Bronchial epithelial cell (primary cell): ENCODE measurements at regions not wholly inside any gene's neighbourhood (a gene's known extent, or its start where the extent isn't known, plus 50 kb on each side); places are given as distances from the start of the nearest gene placed in this dataset.

Experiments used
- DNase-seq: peaks from one replicate; pipeline ENCODE4 v3.0.0-alpha.2; 2010; ENCODE audit warnings: low read depth
- FAIRE-seq: peaks from 2 replicates; lab custom pipeline; 2011; peaks lifted over from hg19 to GRCh38; lab: Jason Lieb, UNC
- H3K27me3 ChIP-seq: 2 replicates; pipeline ENCODE4 v1.5.1; 2011; ENCODE audit warnings: low read length; ENCODE audit not compliant: control insufficient read depth, insufficient read depth
- H3K36me3 ChIP-seq: 2 replicates; pipeline ENCODE4 v1.5.1; 2011; ENCODE audit warnings: low read length; ENCODE audit not compliant: control insufficient read depth, insufficient read depth
- H3K4me3 ChIP-seq: 2 replicates; pipeline ENCODE4 v1.5.1; 2011; ENCODE audit warnings: mild to moderate bottlenecking, low read depth, low read length, control low read depth
- CTCF ChIP-seq: IDR thresholded peaks from 2 replicates; pipeline ENCODE4 v1.5.1; 2011; ENCODE audit warnings: mild to moderate bottlenecking, moderate library complexity, low read length, control low read depth, inconsistent platforms; ENCODE audit not compliant: insufficient read depth, severe bottlenecking

GRCh38 chr14:34021096-34021495 lies 70.2 kb upstream of the EGLN3 start:
- Histone ChIP-seq H3K4me3 (no peak overlapping the region), H3K27me3 (peaks cover 3% of the 10 kb centered on the region), H3K36me3 (no peaks in the 10 kb centered on the region)
- DNase-seq (no peak), FAIRE-seq (no peak)
- TF ChIP-seq CTCF: no peak

DNA sequence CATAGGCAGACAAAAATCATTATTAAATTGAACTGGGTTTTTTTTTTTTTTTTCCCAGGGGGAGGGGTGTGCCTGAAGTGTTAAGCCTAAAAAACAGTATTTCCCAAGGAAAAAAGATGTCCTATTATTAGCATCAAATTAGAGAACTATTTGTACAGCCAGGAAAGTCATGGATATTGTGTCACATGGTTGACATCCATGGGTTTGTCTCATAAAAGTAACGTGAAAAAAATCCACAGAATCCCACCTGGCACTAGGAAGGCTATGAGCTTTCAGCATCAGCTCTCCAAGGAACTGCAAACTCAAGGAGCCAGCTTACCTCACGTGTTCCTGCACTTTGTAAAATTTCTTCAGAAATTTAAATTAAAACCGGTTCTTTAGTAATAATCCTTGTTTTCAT lies 69.1 kb upstream of the EGLN3 start:
- H3K27me3 ChIP-seq: peaks cover 3% of the 10 kb centered on the region
- no peak for TF ChIP-seq CTCF
- DNase-seq (no peak), FAIRE-seq (no peak)
- H3K4me3 ChIP-seq: no peak overlapping the region
- no peaks in the 10 kb centered on the region for H3K36me3 ChIP-seq

- Histone ChIP-seq H3K36me3 (no peaks in the 10 kb centered on the region), H3K4me3 (no peak overlapping the region), H3K27me3 (peaks cover 3% of the 10 kb centered on the region)
- DNase-seq (no peak), FAIRE-seq (no peak)
- no peak for TF ChIP-seq CTCF
These were observed 67.8 kb upstream of the EGLN3 start for GRCh38 chr14:34018564-34019244.

DNA sequence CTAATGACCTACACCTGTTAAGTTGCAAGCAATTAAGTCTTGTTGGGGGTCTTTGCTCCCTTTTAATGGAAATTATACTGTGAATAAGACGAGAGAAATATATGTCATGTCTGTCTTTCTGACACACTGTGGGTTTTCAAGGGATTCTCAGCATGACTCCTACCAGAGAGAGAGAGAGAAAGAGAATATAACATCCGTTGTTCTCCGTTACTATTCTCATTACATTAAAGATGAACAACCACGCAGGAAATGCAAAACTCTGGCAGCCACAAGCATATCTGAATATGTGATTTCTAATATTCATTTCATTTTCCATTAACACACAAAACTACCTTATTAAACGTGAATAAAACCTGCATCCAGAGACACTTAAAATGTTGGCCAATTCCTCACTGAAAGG lies 67.3 kb upstream of the EGLN3 start:
- no peak for TF ChIP-seq CTCF
- FAIRE-seq: no peak
- peaks cover 3% of the 10 kb centered on the region for H3K27me3 ChIP-seq
- H3K36me3 ChIP-seq: no peaks in the 10 kb centered on the region
- H3K4me3 ChIP-seq: no peak overlapping the region
- DNase-seq: no peak

DNA sequence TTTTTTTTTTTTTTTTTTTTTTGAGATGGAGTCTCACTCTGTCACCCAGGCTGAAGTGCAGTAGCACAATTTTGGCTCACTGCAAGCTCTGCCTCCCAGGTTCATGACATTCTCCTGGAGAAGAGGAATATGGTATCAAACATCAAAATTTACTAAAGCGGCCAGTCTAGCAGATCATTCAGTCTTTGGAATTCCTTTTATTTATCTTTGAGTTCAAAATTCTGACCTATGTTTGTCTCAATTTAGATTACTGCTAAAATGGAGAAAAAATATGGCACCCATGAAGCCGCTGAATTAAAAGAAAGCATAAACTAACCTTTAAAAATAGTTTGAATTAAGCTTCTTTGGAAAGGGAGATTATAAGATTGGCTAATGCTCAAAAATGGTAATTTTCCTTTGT lies 64.5 kb upstream of the EGLN3 start:
- no peak for DNase-seq
- Histone ChIP-seq H3K4me3 (no peak overlapping the region), H3K27me3 (peaks cover 6% of the 10 kb centered on the region), H3K36me3 (no peaks in the 10 kb centered on the region)
- no peak for TF ChIP-seq CTCF
- FAIRE-seq: no peak

DNA sequence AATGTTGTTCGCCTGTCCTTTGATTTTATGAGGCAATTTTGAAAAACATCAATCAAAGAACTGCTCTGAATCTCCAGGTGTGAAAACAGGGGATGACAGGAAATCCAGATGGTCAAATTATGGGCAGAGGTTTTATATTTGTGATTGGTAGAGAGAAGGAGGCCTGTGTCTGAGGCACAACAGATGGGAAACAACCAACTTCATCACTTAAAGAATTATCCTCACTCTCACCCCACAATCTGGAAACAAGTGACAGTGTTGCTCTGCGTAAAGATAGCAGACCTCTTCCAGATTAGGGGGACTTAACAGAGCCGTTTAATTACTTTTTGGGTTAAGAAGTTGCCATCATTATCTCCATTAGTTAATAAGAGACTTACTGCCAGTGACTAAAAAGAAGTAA lies 64.1 kb upstream of the EGLN3 start:
- no peak overlapping the region for H3K4me3 ChIP-seq
- DNase-seq (no peak), FAIRE-seq (no peak)
- H3K36me3 ChIP-seq: no peaks in the 10 kb centered on the region
- TF ChIP-seq CTCF: no peak
- H3K27me3 ChIP-seq: peaks cover 6% of the 10 kb centered on the region
